ENCODE measurements at regions not wholly inside any gene's neighbourhood (a gene's known extent, or its start where the extent isn't known, plus 50 kb on each side); places are given as distances from the start of the nearest gene placed in this dataset.

DNA sequence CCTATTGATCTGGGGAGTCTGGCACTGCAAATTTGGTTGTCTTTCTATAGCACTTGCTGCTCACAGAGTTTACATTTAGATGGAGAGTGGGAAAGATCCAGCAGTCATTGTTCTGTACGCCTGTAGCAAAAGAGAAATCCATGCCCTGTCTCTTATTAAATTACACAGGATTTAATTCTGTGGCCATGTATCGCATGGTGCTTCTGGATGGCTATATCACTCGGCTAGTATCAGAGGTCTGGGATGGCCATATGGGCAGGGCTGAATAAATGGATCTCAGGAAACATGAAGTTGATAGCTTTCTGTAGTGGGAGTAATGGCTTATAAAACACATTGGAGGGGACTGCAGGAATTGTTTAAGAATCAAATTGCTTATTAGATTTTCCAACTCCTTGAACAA lies 325.8 kb upstream of the DPH6 start:
- Histone ChIP-seq H3K9ac (ENCODE audit: low read length) (no peak overlapping the region), H3K4me3 (ENCODE audit: low read length) (no peak overlapping the region), H3K9me3 (ENCODE audit: control insufficient read depth, low read length) (no peaks in the 10 kb centered on the region), H3K27me3 (replicated peaks; ENCODE audit: control insufficient read depth, insufficient read depth, low read length) (no peaks in the 10 kb centered on the region), H3K36me3 (ENCODE audit: control insufficient read depth, insufficient read depth, low read length, severe bottlenecking) (no peaks in the 10 kb centered on the region), H3K4me1 (ENCODE audit: control insufficient read depth, insufficient read depth, low read length) (peaks cover 12% of the 10 kb centered on the region)
- DNase-seq (ENCODE audit: low read depth), result no peak

DNA sequence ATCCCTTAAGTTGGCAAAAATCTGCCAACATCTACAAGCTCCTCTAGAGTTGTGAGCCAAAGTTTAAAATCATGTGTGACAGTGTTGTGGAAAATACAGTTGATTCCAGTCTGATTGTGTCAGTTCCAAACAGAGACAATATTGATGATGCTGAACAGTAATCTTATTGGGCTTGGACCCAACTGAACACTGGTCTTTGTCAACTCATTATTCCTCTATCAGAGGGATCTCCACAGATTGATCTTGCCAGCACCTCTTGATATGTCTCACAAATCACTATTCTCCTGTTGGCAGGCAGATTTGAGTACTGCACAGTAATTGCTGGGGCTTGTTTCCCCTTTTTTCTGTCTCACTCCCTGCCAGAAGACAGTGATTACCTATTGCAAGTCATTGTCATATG lies 326.6 kb upstream of the DPH6 start:
- no peak overlapping the region for H3K9ac ChIP-seq (ENCODE audit: low read length)
- no peak overlapping the region for H3K4me3 ChIP-seq (ENCODE audit: low read length)
- H3K9me3 ChIP-seq (ENCODE audit: control insufficient read depth, low read length), result no peaks in the 10 kb centered on the region
- H3K27me3 ChIP-seq (replicated peaks; ENCODE audit: control insufficient read depth, insufficient read depth, low read length), result no peaks in the 10 kb centered on the region
- H3K36me3 ChIP-seq (ENCODE audit: control insufficient read depth, insufficient read depth, low read length, severe bottlenecking), result no peaks in the 10 kb centered on the region
- H3K4me1 ChIP-seq (ENCODE audit: control insufficient read depth, insufficient read depth, low read length), result peaks cover 13% of the 10 kb centered on the region
- no peak for DNase-seq (ENCODE audit: low read depth)

DNA sequence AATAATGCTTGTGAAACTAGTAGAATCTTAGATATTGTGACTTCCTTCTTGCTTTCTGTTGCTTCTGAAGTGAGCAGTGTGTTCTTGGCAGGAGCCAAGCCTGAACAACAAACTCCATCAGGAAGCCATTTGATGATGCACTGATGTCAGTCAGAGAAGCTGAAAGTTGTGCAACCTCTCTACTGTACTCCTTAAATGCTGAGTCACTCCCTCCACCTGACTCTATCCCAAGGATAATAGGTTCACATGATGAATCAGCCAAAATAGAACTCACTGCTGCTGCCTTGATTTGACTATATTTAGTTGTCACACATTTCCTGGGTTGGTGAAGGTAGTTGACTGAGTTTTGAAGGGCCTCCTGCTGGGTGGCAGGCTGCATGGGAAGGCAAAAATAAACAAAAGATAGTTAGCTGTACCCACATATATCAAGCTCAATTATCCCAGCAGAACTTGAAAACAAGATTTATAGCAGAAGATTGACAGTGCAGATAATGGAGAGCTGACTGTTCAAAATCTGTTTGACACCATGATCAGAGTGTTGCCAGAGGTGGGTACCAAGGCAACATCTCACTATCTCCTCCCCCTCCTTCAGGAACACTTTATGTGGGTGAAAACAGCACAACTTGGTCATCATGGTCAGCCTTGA lies 328.4 kb upstream of the DPH6 start:
- H3K36me3 ChIP-seq (ENCODE audit: control insufficient read depth, insufficient read depth, low read length, severe bottlenecking), result no peaks in the 10 kb centered on the region
- no peak overlapping the region for H3K4me3 ChIP-seq (ENCODE audit: low read length)
- H3K27me3 ChIP-seq (replicated peaks; ENCODE audit: control insufficient read depth, insufficient read depth, low read length), result no peaks in the 10 kb centered on the region
- no peaks in the 10 kb centered on the region for H3K9me3 ChIP-seq (ENCODE audit: control insufficient read depth, low read length)
- peak; percentile 82 for DNase-seq (ENCODE audit: low read depth)
- H3K4me1 ChIP-seq (ENCODE audit: control insufficient read depth, insufficient read depth, low read length), result peaks cover 13% of the 10 kb centered on the region
- no peak overlapping the region for H3K9ac ChIP-seq (ENCODE audit: low read length)

DNA sequence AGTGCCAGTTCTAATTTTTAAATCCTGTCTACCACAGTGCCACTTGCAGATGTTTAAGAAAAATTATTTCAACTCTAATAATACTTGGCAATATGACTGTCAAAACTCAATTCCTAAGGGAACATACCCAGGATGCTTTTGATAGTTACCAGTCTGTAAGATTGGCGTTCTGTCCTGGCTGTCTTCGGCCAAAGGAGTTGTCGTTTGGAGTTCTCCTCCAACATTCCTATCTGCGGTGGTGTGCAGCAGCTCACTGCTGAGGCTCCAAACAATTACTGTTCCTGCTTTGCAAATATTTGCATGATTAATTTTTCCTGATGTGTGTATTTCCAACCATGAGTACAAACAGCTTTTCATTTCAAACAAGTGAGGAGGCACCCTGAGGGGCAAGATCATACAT lies 330.8 kb upstream of the DPH6 start:
- peaks cover 13% of the 10 kb centered on the region for H3K4me1 ChIP-seq (ENCODE audit: control insufficient read depth, insufficient read depth, low read length)
- no peak overlapping the region for H3K4me3 ChIP-seq (ENCODE audit: low read length)
- no peaks in the 10 kb centered on the region for H3K9me3 ChIP-seq (ENCODE audit: control insufficient read depth, low read length)
- no peaks in the 10 kb centered on the region for H3K36me3 ChIP-seq (ENCODE audit: control insufficient read depth, insufficient read depth, low read length, severe bottlenecking)
- H3K9ac ChIP-seq (ENCODE audit: low read length), result no peak overlapping the region
- H3K27me3 ChIP-seq (replicated peaks; ENCODE audit: control insufficient read depth, insufficient read depth, low read length), result no peaks in the 10 kb centered on the region
- DNase-seq (ENCODE audit: low read depth), result no peak

DNA sequence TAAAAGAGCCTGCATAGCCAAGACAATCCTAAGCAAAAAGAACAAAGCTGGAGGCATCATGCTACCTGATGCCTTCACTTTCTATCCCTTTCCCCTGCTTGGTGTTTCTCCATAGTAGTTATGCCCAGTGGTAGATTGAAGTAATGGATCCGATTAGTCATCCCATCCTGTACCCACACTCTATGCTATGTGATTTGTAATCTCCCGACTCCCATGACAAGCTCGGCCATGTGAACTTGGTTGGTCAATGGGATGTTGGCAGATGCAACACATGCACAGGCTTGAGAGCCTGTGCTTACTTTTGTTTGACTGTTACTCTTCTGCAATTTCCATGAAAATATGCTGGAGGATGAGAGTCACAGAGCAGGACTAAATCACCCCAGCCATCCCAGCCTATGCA lies 334.9 kb upstream of the DPH6 start:
- Histone ChIP-seq H3K4me1 (ENCODE audit: control insufficient read depth, insufficient read depth, low read length) (peaks cover 4% of the 10 kb centered on the region), H3K4me3 (ENCODE audit: low read length) (no peak overlapping the region), H3K27me3 (replicated peaks; ENCODE audit: control insufficient read depth, insufficient read depth, low read length) (no peaks in the 10 kb centered on the region), H3K9ac (ENCODE audit: low read length) (no peak overlapping the region), H3K9me3 (ENCODE audit: control insufficient read depth, low read length) (no peaks in the 10 kb centered on the region), H3K36me3 (ENCODE audit: control insufficient read depth, insufficient read depth, low read length, severe bottlenecking) (no peaks in the 10 kb centered on the region)
- DNase-seq (ENCODE audit: low read depth), result no peak

- Histone ChIP-seq H3K9me3 (ENCODE audit: control insufficient read depth, low read length) (no peaks in the 10 kb centered on the region), H3K9ac (ENCODE audit: low read length) (no peak overlapping the region), H3K27me3 (replicated peaks; ENCODE audit: control insufficient read depth, insufficient read depth, low read length) (no peaks in the 10 kb centered on the region), H3K4me1 (ENCODE audit: control insufficient read depth, insufficient read depth, low read length) (peaks cover 4% of the 10 kb centered on the region), H3K36me3 (ENCODE audit: control insufficient read depth, insufficient read depth, low read length, severe bottlenecking) (no peaks in the 10 kb centered on the region), H3K4me3 (ENCODE audit: low read length) (no peak overlapping the region)
- no peak for DNase-seq (ENCODE audit: low read depth)
Measured at GRCh38 chr15:35885870-35886269, 339.9 kb upstream of the DPH6 start.

DNA sequence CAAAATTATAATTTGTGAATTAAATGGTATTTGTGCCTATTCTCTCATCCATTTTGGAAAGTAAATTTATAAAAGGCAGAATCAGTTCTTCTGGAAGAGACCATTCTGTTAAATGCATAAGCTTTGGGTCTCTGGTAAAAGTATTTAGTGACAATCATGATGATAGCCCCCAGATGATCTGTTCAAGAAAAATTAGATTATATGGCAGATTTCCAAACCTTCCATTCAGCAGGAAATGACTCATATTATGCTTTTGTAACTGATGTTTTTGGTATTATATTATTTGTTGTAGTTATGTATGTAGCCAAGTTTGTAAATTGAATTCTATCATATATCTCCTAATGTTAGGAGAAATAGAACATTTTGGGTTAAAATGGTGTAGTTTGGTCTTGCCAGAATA lies 340.8 kb upstream of the DPH6 start:
- Histone ChIP-seq H3K9ac (ENCODE audit: low read length) (no peak overlapping the region), H3K9me3 (ENCODE audit: control insufficient read depth, low read length) (no peaks in the 10 kb centered on the region), H3K36me3 (ENCODE audit: control insufficient read depth, insufficient read depth, low read length, severe bottlenecking) (no peaks in the 10 kb centered on the region), H3K4me1 (ENCODE audit: control insufficient read depth, insufficient read depth, low read length) (peaks cover 4% of the 10 kb centered on the region), H3K27me3 (replicated peaks; ENCODE audit: control insufficient read depth, insufficient read depth, low read length) (no peaks in the 10 kb centered on the region), H3K4me3 (ENCODE audit: low read length) (no peak overlapping the region)
- peak; percentile 56 for DNase-seq (ENCODE audit: low read depth)

DNA sequence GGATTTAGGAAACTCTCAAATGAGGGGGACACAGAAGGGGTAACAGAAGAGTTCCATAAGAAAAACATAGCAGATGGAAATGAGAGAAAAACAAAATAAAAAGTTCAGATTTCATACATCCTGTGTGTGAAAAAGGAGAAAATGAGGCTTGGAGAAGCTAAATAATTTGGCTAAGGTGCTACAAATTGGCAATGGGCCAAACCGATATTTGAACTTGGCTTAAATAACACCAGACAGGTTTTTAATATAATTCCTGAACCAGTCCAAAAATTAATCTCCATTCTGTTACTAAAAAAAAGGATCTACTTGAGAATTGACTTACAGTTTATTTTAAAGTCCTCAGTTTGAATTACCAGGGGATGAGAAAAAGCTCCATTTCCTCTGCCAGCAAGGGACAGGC lies 342.9 kb upstream of the DPH6 start:
- no peaks in the 10 kb centered on the region for H3K9me3 ChIP-seq (ENCODE audit: control insufficient read depth, low read length)
- H3K27me3 ChIP-seq (replicated peaks; ENCODE audit: control insufficient read depth, insufficient read depth, low read length), result no peaks in the 10 kb centered on the region
- no peak overlapping the region for H3K9ac ChIP-seq (ENCODE audit: low read length)
- no peaks in the 10 kb centered on the region for H3K36me3 ChIP-seq (ENCODE audit: control insufficient read depth, insufficient read depth, low read length, severe bottlenecking)
- peaks cover 4% of the 10 kb centered on the region for H3K4me1 ChIP-seq (ENCODE audit: control insufficient read depth, insufficient read depth, low read length)
- no peak for DNase-seq (ENCODE audit: low read depth)
- H3K4me3 ChIP-seq (ENCODE audit: low read length), result no peak overlapping the region

- no peak overlapping the region for H3K4me3 ChIP-seq (ENCODE audit: low read length)
- H3K36me3 ChIP-seq (ENCODE audit: control insufficient read depth, insufficient read depth, low read length, severe bottlenecking), result no peaks in the 10 kb centered on the region
- no peaks in the 10 kb centered on the region for H3K9me3 ChIP-seq (ENCODE audit: control insufficient read depth, low read length)
- no peaks in the 10 kb centered on the region for H3K27me3 ChIP-seq (replicated peaks; ENCODE audit: control insufficient read depth, insufficient read depth, low read length)
- no peaks in the 10 kb centered on the region for H3K4me1 ChIP-seq (ENCODE audit: control insufficient read depth, insufficient read depth, low read length)
- no peak overlapping the region for H3K9ac ChIP-seq (ENCODE audit: low read length)
- no peak for DNase-seq (ENCODE audit: low read depth)
Measured at GRCh38 chr15:35907511-35907910, 361.5 kb upstream of the DPH6 start.

DNA sequence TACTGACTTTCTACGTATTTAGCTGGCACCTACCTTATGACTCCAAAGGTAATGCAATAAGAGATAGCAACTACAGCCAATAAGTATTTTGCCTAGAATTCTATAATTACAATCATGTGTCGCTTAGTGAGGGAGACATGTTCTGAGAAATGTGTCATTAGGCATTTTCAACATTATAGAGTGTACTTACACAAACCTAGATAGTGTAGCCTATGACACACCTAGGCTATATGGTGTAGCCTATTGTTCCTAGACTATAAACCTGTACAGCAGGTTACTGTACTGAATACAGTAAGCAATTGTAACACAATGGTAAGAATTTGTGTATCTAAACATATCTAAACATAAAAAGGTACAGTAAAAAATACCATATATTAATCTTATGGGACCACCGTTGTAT lies 363.4 kb upstream of the DPH6 start:
- H3K4me1 ChIP-seq (ENCODE audit: control insufficient read depth, insufficient read depth, low read length), result no peaks in the 10 kb centered on the region
- H3K4me3 ChIP-seq (ENCODE audit: low read length), result no peak overlapping the region
- peaks cover 4% of the 10 kb centered on the region for H3K9me3 ChIP-seq (ENCODE audit: control insufficient read depth, low read length)

GRCh38 chr15:35910227-35910626 lies 364.3 kb upstream of the DPH6 start:
- Histone ChIP-seq H3K4me3 (ENCODE audit: low read length) (no peak overlapping the region), H3K9me3 (ENCODE audit: control insufficient read depth, low read length) (peaks cover 10% of the 10 kb centered on the region), H3K36me3 (ENCODE audit: control insufficient read depth, insufficient read depth, low read length, severe bottlenecking) (no peaks in the 10 kb centered on the region), H3K27me3 (replicated peaks; ENCODE audit: control insufficient read depth, insufficient read depth, low read length) (no peaks in the 10 kb centered on the region), H3K9ac (ENCODE audit: low read length) (no peak overlapping the region), H3K4me1 (ENCODE audit: control insufficient read depth, insufficient read depth, low read length) (no peaks in the 10 kb centered on the region)
- no peak for DNase-seq (ENCODE audit: low read depth)

More for the DNA sequence above, 363.4 kb upstream of the DPH6 start:
- Histone ChIP-seq H3K9ac (ENCODE audit: low read length) (no peak overlapping the region), H3K36me3 (ENCODE audit: control insufficient read depth, insufficient read depth, low read length, severe bottlenecking) (no peaks in the 10 kb centered on the region), H3K27me3 (replicated peaks; ENCODE audit: control insufficient read depth, insufficient read depth, low read length) (no peaks in the 10 kb centered on the region)
- DNase-seq (ENCODE audit: low read depth), result no peak

GRCh38 chr15:35911052-35911777 lies 365.2 kb upstream of the DPH6 start:
- Histone ChIP-seq H3K36me3 (ENCODE audit: control insufficient read depth, insufficient read depth, low read length, severe bottlenecking) (no peaks in the 10 kb centered on the region), H3K27me3 (replicated peaks; ENCODE audit: control insufficient read depth, insufficient read depth, low read length) (no peaks in the 10 kb centered on the region), H3K4me1 (ENCODE audit: control insufficient read depth, insufficient read depth, low read length) (no peaks in the 10 kb centered on the region), H3K4me3 (ENCODE audit: low read length) (no peak overlapping the region), H3K9ac (ENCODE audit: low read length) (no peak overlapping the region), H3K9me3 (ENCODE audit: control insufficient read depth, low read length) (peaks cover 12% of the 10 kb centered on the region)
- no peak for DNase-seq (ENCODE audit: low read depth)
